CD4-positive, alpha-beta T cell (primary cell): ENCODE measurements at regions not wholly inside any gene's neighbourhood (a gene's known extent, or its start where the extent isn't known, plus 50 kb on each side); places are given as distances from the start of the nearest gene placed in this dataset.

Experiments used
- ATAC-seq: fragments of 200-7000 bp; cut with Tn5 transposase; one replicate; pipeline ENCODE4 v1.10.0; 2022; ENCODE audit warnings: mild to moderate bottlenecking; ENCODE audit not compliant: poor library complexity
- CTCF ChIA-PET: fragments of 350-600 bp; sonication (Branson Sonifier 250); formaldehyde crosslinking; loops from one replicate; lab custom pipeline; 2021; ENCODE audit warnings: antibody characterized with exemption, inconsistent platforms; lab: Charles Lee
- POLR2A ChIA-PET: fragments of 350-600 bp; sonication (Branson Sonifier 250); formaldehyde crosslinking; loops from one replicate; lab custom pipeline; 2021; ENCODE audit warnings: antibody characterized with exemption, inconsistent platforms; lab: Charles Lee
- DNase-seq, 14 experiments: peaks; one replicate each; pipeline ENCODE4 v3.0.0-alpha.2; 2013 to 2020; ENCODE audit warnings: mixed read lengths in 2 of 14
- H3K27ac ChIP-seq, 2 donors: one replicate each; pipeline versions ENCODE4 v1.5.1 to v1.7.0; 2013; ENCODE audit warnings: low read length in 2 of 2, low read depth in 1 of 2, mild to moderate bottlenecking in 1 of 2
- H3K27me3 ChIP-seq, 2 experiments: 1 replicate in 1 of 2; 2 replicates in 1 of 2; pipeline versions ENCODE4 v1.6.1 to v1.7.0; 2013; ENCODE audit warnings: low read length in 2 of 2, control low read depth in 1 of 2, mild to moderate bottlenecking in 1 of 2, moderate library complexity in 1 of 2; ENCODE audit not compliant: insufficient read depth in 2 of 2, control insufficient read depth in 1 of 2
- H3K36me3 ChIP-seq: one replicate; pipeline ENCODE4 v1.6.1; 2013; ENCODE audit warnings: low read length, control low read depth; ENCODE audit not compliant: insufficient read depth
- H3K4me1 ChIP-seq: one replicate; pipeline ENCODE4 v1.6.1; 2013; ENCODE audit warnings: low read length, control low read depth; ENCODE audit not compliant: insufficient read depth
- H3K4me3 ChIP-seq: one replicate; pipeline ENCODE4 v1.5.1; 2013; ENCODE audit warnings: mild to moderate bottlenecking, low read length, moderate library complexity
- H3K9me3 ChIP-seq, 2 experiments: 1 replicate in 1 of 2; 2 replicates in 1 of 2; pipeline versions ENCODE4 v1.6.1 to v1.7.0; 2013; ENCODE audit warnings: low read length in 2 of 2, mild to moderate bottlenecking in 2 of 2, control low read depth in 1 of 2, moderate library complexity in 1 of 2; ENCODE audit not compliant: control insufficient read depth in 1 of 2, insufficient read depth in 1 of 2
- H3K27ac Mint-ChIP-seq: one replicate; pipeline ENCODE4 v1.8.0; 2020; ENCODE audit warnings: mixed read lengths
- H3K27me3 Mint-ChIP-seq: one replicate; pipeline ENCODE4 v1.8.0; 2021; ENCODE audit warnings: mixed read lengths
- H3K36me3 Mint-ChIP-seq: one replicate; pipeline ENCODE4 v1.8.0; 2021; ENCODE audit warnings: low read depth, mixed read lengths
- H3K4me1 Mint-ChIP-seq: one replicate; pipeline ENCODE4 v1.8.0; 2021; ENCODE audit warnings: low read depth, mixed read lengths
- H3K4me3 Mint-ChIP-seq: one replicate; pipeline ENCODE4 v1.8.0; 2020; ENCODE audit warnings: mild to moderate bottlenecking, mixed read lengths
- H3K9me3 Mint-ChIP-seq: one replicate; pipeline ENCODE4 v1.8.0; 2020; ENCODE audit warnings: mixed read lengths
- intact Hi-C, 2 experiments: fragments of 100-400 bp; cut with DNase I in 1 of 2; cut with micrococcal nuclease in 1 of 2; formaldehyde crosslinking; loops; one replicate each; pipeline versions ENCODE4 v1.15.1 to v1.9.0; 2023 to 2025; cut with DNase I, micrococcal nuclease
- TF ChIP-seq, protein P1 (sequence below): fragments of 200-600 bp; IDR thresholded peaks from one replicate; pipeline ENCODE4 v1.8.0; 2022; ENCODE audit warnings: antibody characterized with exemption, mild to moderate bottlenecking

DNA sequence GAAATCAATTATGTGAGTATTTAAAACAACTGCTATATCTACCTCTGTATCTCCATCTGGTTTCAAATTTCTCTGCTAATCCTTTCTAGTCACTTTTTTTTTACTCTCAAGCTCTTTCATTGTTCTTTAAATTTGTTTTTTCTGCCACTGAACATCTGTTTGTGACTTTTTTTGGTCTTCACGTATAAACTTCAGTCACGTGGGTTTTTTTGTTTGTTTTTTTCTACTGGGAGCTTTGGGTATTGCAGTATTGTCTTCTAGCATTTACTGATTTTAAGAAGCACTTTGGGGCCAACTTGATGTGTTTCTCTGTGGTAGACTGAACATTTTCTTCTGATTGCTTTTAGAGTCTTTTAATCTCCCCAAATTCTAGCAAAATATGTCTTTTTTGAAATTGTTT, 262.6 kb upstream of the RXFP2 start:
- intact Hi-C loops: no loop called here
- Histone ChIP-seq H3K4me1 (no peaks in the 10 kb centered on the region), H3K9me3 (no peaks in the 10 kb centered on the region), H3K27ac (no peak overlapping the region), H3K4me3 (no peak overlapping the region), H3K36me3 (no peaks in the 10 kb centered on the region), H3K27me3 (peaks cover 0 to 7% of the 10 kb centered on the region in 2 experiments)
- CTCF ChIA-PET: no interaction called here
- Mint-ChIP-seq H3K36me3 (no peaks in the 10 kb centered on the region), H3K27ac (no peak overlapping the region), H3K4me3 (no peak overlapping the region), H3K9me3 (peaks cover 6% of the 10 kb centered on the region), H3K27me3 (peaks cover 11% of the 10 kb centered on the region), H3K4me1 (no peaks in the 10 kb centered on the region)
- TF ChIP-seq, protein P1, sequence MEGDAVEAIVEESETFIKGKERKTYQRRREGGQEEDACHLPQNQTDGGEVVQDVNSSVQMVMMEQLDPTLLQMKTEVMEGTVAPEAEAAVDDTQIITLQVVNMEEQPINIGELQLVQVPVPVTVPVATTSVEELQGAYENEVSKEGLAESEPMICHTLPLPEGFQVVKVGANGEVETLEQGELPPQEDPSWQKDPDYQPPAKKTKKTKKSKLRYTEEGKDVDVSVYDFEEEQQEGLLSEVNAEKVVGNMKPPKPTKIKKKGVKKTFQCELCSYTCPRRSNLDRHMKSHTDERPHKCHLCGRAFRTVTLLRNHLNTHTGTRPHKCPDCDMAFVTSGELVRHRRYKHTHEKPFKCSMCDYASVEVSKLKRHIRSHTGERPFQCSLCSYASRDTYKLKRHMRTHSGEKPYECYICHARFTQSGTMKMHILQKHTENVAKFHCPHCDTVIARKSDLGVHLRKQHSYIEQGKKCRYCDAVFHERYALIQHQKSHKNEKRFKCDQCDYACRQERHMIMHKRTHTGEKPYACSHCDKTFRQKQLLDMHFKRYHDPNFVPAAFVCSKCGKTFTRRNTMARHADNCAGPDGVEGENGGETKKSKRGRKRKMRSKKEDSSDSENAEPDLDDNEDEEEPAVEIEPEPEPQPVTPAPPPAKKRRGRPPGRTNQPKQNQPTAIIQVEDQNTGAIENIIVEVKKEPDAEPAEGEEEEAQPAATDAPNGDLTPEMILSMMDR: no peak
- no peak for DNase-seq
- ATAC-seq: no peak
- POLR2A ChIA-PET: no interaction called here

DNA sequence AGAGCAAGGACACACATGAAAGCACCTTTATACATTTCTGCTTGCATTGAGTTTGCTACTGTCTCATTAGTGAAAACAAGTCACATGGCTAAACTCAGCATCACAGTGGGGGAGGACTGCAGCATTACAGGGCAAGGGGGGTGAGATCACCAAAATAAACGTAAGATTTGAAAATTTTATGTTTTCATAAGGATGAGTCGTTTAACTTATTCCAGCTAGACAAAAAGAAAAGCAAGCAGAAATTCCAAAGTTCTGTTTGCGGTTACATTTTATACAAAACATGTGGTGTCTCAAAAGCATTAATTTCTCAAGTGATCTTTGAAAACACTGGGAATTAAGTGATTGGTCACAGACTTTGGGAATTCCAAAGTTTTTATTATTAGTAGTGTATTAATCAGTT, 261.4 kb upstream of the RXFP2 start:
- H3K4me1 ChIP-seq: no peaks in the 10 kb centered on the region
- no peaks in the 10 kb centered on the region for H3K9me3 ChIP-seq
- intact Hi-C loops: no loop called here
- CTCF ChIA-PET: no interaction called here
- peaks cover 6% of the 10 kb centered on the region for H3K9me3 Mint-ChIP-seq
- TF ChIP-seq, protein P1: no peak
- no peak overlapping the region for H3K4me3 Mint-ChIP-seq
- H3K36me3 Mint-ChIP-seq: no peaks in the 10 kb centered on the region
- no peak for ATAC-seq
- no peaks in the 10 kb centered on the region for H3K36me3 ChIP-seq
- no peak for DNase-seq
- H3K27me3 Mint-ChIP-seq: peaks cover 11% of the 10 kb centered on the region
- no peaks in the 10 kb centered on the region for H3K4me1 Mint-ChIP-seq
- POLR2A ChIA-PET: no interaction called here
- H3K27me3 ChIP-seq: peaks cover 0 to 7% of the 10 kb centered on the region in 2 experiments
- no peak overlapping the region for H3K27ac Mint-ChIP-seq
- H3K4me3 ChIP-seq: no peak overlapping the region
- no peak overlapping the region for H3K27ac ChIP-seq

DNA sequence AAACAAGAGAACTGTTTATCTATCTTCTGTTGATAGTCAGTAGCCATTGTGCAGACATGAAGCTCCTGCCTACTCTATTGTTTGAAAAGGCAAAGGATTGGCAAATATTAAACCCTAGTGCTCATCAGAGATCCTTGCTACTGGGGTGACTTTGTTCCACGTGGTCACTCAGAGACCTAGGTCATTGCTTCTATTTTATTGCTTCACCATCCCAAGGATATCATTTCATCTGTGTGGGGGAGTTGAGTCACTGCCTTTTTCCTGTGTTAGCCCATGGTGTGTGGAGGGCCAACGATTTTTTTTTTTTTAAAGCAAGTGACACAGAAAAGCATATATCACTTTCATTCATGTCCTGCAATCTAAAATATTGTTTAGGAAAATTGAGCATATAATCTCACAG, 254.1 kb upstream of the RXFP2 start:
- Mint-ChIP-seq H3K4me1 (no peaks in the 10 kb centered on the region), H3K36me3 (no peaks in the 10 kb centered on the region), H3K27ac (no peak overlapping the region), H3K4me3 (no peak overlapping the region), H3K9me3 (peaks cover 1% of the 10 kb centered on the region), H3K27me3 (peaks cover 5% of the 10 kb centered on the region)
- Histone ChIP-seq H3K4me1 (no peaks in the 10 kb centered on the region), H3K4me3 (no peak overlapping the region), H3K9me3 (no peaks in the 10 kb centered on the region), H3K36me3 (no peaks in the 10 kb centered on the region), H3K27ac (no peak overlapping the region), H3K27me3 (no peaks in the 10 kb centered on the region)
- intact Hi-C loops: no loop called here
- TF ChIP-seq, protein P1: no peak
- POLR2A ChIA-PET: no interaction called here
- CTCF ChIA-PET: no interaction called here
- no peak for ATAC-seq
- no peak for DNase-seq
